AG09309 (cell line): ENCODE measurements at regions not wholly inside any gene's neighbourhood (a gene's known extent, or its start where the extent isn't known, plus 50 kb on each side); places are given as distances from the start of the nearest gene placed in this dataset.

Experiments
- DNase-seq: peaks from one replicate; pipeline ENCODE4 v3.0.0-alpha.2; 2010; ENCODE audit warnings: low read depth
- H3K4me3 ChIP-seq: 2 replicates; pipeline ENCODE4 v1.5.1; 2011; ENCODE audit warnings: mild to moderate bottlenecking, low read depth, low read length, moderate library complexity; ENCODE audit not compliant: control insufficient read depth
- CTCF ChIP-seq: IDR thresholded peaks from 2 replicates; pipeline ENCODE4 v1.5.1; 2011; ENCODE audit warnings: mild to moderate bottlenecking, low read depth, low read length, inconsistent platforms; ENCODE audit not compliant: insufficient read depth, control insufficient read depth; ENCODE audit errors: missing control alignments

GRCh38 chr4:123767806-123768205 is 371.2 kb downstream of the SPRY1 start:
- no peak overlapping the region for H3K4me3 ChIP-seq
- no peak for DNase-seq
- no peak for TF ChIP-seq CTCF

GRCh38 chr4:123770884-123771283 is 374.3 kb downstream of the SPRY1 start:
- no peak for DNase-seq
- H3K4me3 ChIP-seq = no peak overlapping the region
- TF ChIP-seq CTCF = no peak

GRCh38 chr4:123776267-123776666 is 379.7 kb downstream of the SPRY1 start:
- no peak for DNase-seq
- no peak for TF ChIP-seq CTCF
- H3K4me3 ChIP-seq = no peak overlapping the region

GRCh38 chr4:123777373-123777772 is 380.8 kb downstream of the SPRY1 start:
- H3K4me3 ChIP-seq = no peak overlapping the region
- no peak for DNase-seq
- no peak for TF ChIP-seq CTCF

- TF ChIP-seq CTCF = no peak
- DNase-seq = peak; percentile 28
- no peak overlapping the region for H3K4me3 ChIP-seq
Observed at GRCh38 chr4:123783151-123783790, 386.7 kb downstream of the SPRY1 start.

GRCh38 chr4:123783921-123784320 is 387.3 kb downstream of the SPRY1 start:
- no peak for DNase-seq
- no peak overlapping the region for H3K4me3 ChIP-seq
- TF ChIP-seq CTCF = no peak

- DNase-seq = no peak
- TF ChIP-seq CTCF = no peak
- no peak overlapping the region for H3K4me3 ChIP-seq
Observed at GRCh38 chr4:123784626-123785025, 388.0 kb downstream of the SPRY1 start.
